Mucosa of gallbladder (tissue), 1 donor: ENCODE measurements at regions not wholly inside any gene's neighbourhood (a gene's known extent, or its start where the extent isn't known, plus 50 kb on each side); places are given as distances from the start of the nearest gene placed in this dataset.
"Not testable (repeated sequence)": the region's sequence is repeated elsewhere in the genome, so short reads cannot be mapped to it uniquely, and the experiment has no call there.

Source experiments
- DNase-seq: peaks from one replicate; pipeline ENCODE4 v3.0.0-alpha.2; 2020; ENCODE audit warnings: low spot score
- donor health status: DM: no; HTN: no; CAD: no.

- no peak for DNase-seq
Measured at GRCh38 chrX:95218976-95219375, 1465.7 kb upstream of the DIAPH2 start.

- DNase-seq, result no peak
Measured at GRCh38 chrX:95248386-95248785, 1436.3 kb upstream of the DIAPH2 start.

GRCh38 chrX:95290455-95290854 is 1394.2 kb upstream of the DIAPH2 start:
- no peak for DNase-seq

GRCh38 chrX:95291561-95291960 is 1393.1 kb upstream of the DIAPH2 start:
- no peak for DNase-seq

- no peak for DNase-seq
Measured at GRCh38 chrX:95318882-95319281, 1365.8 kb upstream of the DIAPH2 start.

- DNase-seq, result no peak
Measured at GRCh38 chrX:95325185-95325584, 1359.5 kb upstream of the DIAPH2 start.

- no peak for DNase-seq
Measured at GRCh38 chrX:95330292-95330691, 1354.3 kb upstream of the DIAPH2 start.

- DNase-seq, result no peak
Measured at GRCh38 chrX:95332530-95332929, 1352.1 kb upstream of the DIAPH2 start.

GRCh38 chrX:95346856-95347255 is 1337.8 kb upstream of the DIAPH2 start:
- DNase-seq, result no peak

- no peak for DNase-seq
Measured at GRCh38 chrX:95350774-95351488, 1333.7 kb upstream of the DIAPH2 start.

- DNase-seq, result no peak
Measured at GRCh38 chrX:95367286-95367685, 1317.4 kb upstream of the DIAPH2 start.

- DNase-seq, result no peak
Measured at GRCh38 chrX:95382799-95383198, 1301.8 kb upstream of the DIAPH2 start.

- no peak for DNase-seq
Measured at GRCh38 chrX:95383778-95384177, 1300.9 kb upstream of the DIAPH2 start.

GRCh38 chrX:95427389-95427788 is 1257.3 kb upstream of the DIAPH2 start:
- DNase-seq, result no peak

- DNase-seq, result no peak
Measured at GRCh38 chrX:95435198-95435597, 1249.4 kb upstream of the DIAPH2 start.

GRCh38 chrX:95441836-95442235 is 1242.8 kb upstream of the DIAPH2 start:
- DNase-seq, result no peak

- DNase-seq, result no peak
Measured at GRCh38 chrX:95484781-95485180, 1199.9 kb upstream of the DIAPH2 start.

- DNase-seq, result no peak
Measured at GRCh38 chrX:95505721-95506120, 1178.9 kb upstream of the DIAPH2 start.

- DNase-seq, result no peak
Measured at GRCh38 chrX:95509474-95509873, 1175.2 kb upstream of the DIAPH2 start.

GRCh38 chrX:95524018-95524417 is 1160.6 kb upstream of the DIAPH2 start:
- DNase-seq, result not testable (repeated sequence)

GRCh38 chrX:95536111-95536510 is 1148.5 kb upstream of the DIAPH2 start:
- DNase-seq, result no peak

- no peak for DNase-seq
Measured at GRCh38 chrX:95536661-95537060, 1148.0 kb upstream of the DIAPH2 start.

- DNase-seq, result no peak
Measured at GRCh38 chrX:95539041-95539440, 1145.6 kb upstream of the DIAPH2 start.

GRCh38 chrX:95549552-95549951 is 1135.1 kb upstream of the DIAPH2 start:
- DNase-seq, result not testable (repeated sequence)
